ENCODE measurements at regions not wholly inside any gene's neighbourhood (a gene's known extent, or its start where the extent isn't known, plus 50 kb on each side); places are given as distances from the start of the nearest gene placed in this dataset.

GRCh38 chr20:52268184-52268749 lies 76.7 kb upstream of the ZFP64 start:
- no peak for TF ChIP-seq CTCF (IDR thresholded peaks at IDR 0.05)
- TF ChIP-seq POLR2A (IDR thresholded peaks at IDR 0.05), result no peak
- no peak for TF ChIP-seq POLR2AphosphoS5 (IDR thresholded peaks at IDR 0.05)
- no peak for TF ChIP-seq EP300 (IDR thresholded peaks at IDR 0.05; ENCODE audit: low read depth)
